HuH-7 (cell line): ENCODE measurements at regions not wholly inside any gene's neighbourhood (a gene's known extent, or its start where the extent isn't known, plus 50 kb on each side); places are given as distances from the start of the nearest gene placed in this dataset.

Source experiments
- DNase-seq: peaks from one replicate; pipeline ENCODE4 v3.0.0; 2011; ENCODE audit warnings: low spot score

- no peak for DNase-seq
These were observed 194.1 kb downstream of the SP3 start for GRCh38 chr2:173770947-173771678.

- DNase-seq: no peak
These were observed 193.0 kb downstream of the SP3 start for GRCh38 chr2:173772205-173772604.

GRCh38 chr2:173773076-173773475 is 192.1 kb downstream of the SP3 start:
- DNase-seq: no peak

GRCh38 chr2:173775440-173775839 is 189.7 kb downstream of the SP3 start:
- no peak for DNase-seq

- DNase-seq: no peak
These were observed 182.5 kb downstream of the SP3 start for GRCh38 chr2:173782681-173783080.

- DNase-seq: no peak
These were observed 181.8 kb downstream of the SP3 start for GRCh38 chr2:173783382-173783781.

- no peak for DNase-seq
These were observed 179.4 kb downstream of the SP3 start for GRCh38 chr2:173785813-173786212.

GRCh38 chr2:173791502-173791901 is 173.7 kb downstream of the SP3 start:
- no peak for DNase-seq

- no peak for DNase-seq
These were observed 173.0 kb downstream of the SP3 start for GRCh38 chr2:173792166-173792565.

- no peak for DNase-seq
These were observed 172.4 kb downstream of the SP3 start for GRCh38 chr2:173792741-173793140.

GRCh38 chr2:173793709-173794565 is 171.2 kb downstream of the SP3 start:
- DNase-seq: peak; percentile 24

GRCh38 chr2:173797586-173798263 is 167.4 kb downstream of the SP3 start:
- no peak for DNase-seq

GRCh38 chr2:173802518-173802917 is 162.7 kb downstream of the SP3 start:
- DNase-seq: no peak

- no peak for DNase-seq
These were observed 161.7 kb downstream of the SP3 start for GRCh38 chr2:173803449-173803848.

- no peak for DNase-seq
These were observed 158.4 kb downstream of the SP3 start for GRCh38 chr2:173806761-173807160.

GRCh38 chr2:173808718-173809117 is 156.5 kb downstream of the SP3 start:
- no peak for DNase-seq

- DNase-seq: no peak
These were observed 152.9 kb downstream of the SP3 start for GRCh38 chr2:173812321-173812720.

GRCh38 chr2:173814306-173814705 is 150.9 kb downstream of the SP3 start:
- DNase-seq: no peak

GRCh38 chr2:173815772-173816171 is 149.4 kb downstream of the SP3 start:
- DNase-seq: no peak

- DNase-seq: no peak
These were observed 147.6 kb downstream of the SP3 start for GRCh38 chr2:173817582-173817981.

GRCh38 chr2:173818285-173818684 is 146.9 kb downstream of the SP3 start:
- DNase-seq: no peak

GRCh38 chr2:173819852-173820251 is 145.3 kb downstream of the SP3 start:
- DNase-seq: no peak

- DNase-seq: no peak
These were observed 143.7 kb downstream of the SP3 start for GRCh38 chr2:173821451-173821850.
